HepG2 (cell line): ENCODE measurements at regions not wholly inside any gene's neighbourhood (a gene's known extent, or its start where the extent isn't known, plus 50 kb on each side); places are given as distances from the start of the nearest gene placed in this dataset.

Experiments used
- ATAC-seq: fragments of 200-7000 bp; cut with Tn5 transposase; 3 replicates; pipeline ENCODE4 v1.9.1; 2020; ENCODE audit warnings: mild to moderate bottlenecking, moderate library complexity
- BruUV-seq: library from RNA; stranded (reverse); fragments of 400-500 nt; replicated peaks from 2 replicates; lab custom pipeline; 2021; lab: Mats Ljungman, UMichigan
- CTCF ChIA-PET: fragments of 300-600 bp; formaldehyde crosslinking; extraction: SDS; loops from one replicate; lab custom pipeline; 2021; ENCODE audit warnings: low total read pairs, inconsistent platforms, low intra/inter-chr PET ratio; lab: Yijun Ruan, JAX
- POLR2A ChIA-PET: fragments of 350-600 bp; sonication (Branson Sonifier 250); formaldehyde crosslinking; loops from one replicate; lab custom pipeline; 2020; ENCODE audit warnings: antibody characterized with exemption, inconsistent platforms; lab: Yijun Ruan, JAX
- DNase-seq: peaks from one replicate; pipeline ENCODE4 v3.0.0-alpha.2; 2015; ENCODE audit warnings: low spot score
- FAIRE-seq: peaks from 3 replicates; lab custom pipeline; 2011; peaks lifted over from hg19 to GRCh38; lab: Jason Lieb, UNC
- H2AFZ ChIP-seq: one replicate; pipeline ENCODE4 v1.6.1; 2011; ENCODE audit warnings: low read length, inconsistent platforms
- H3K27ac ChIP-seq: fragments of 300-600 bp; 3 replicates; pipeline ENCODE4 v1.8.0; 2011; ENCODE audit warnings: mixed run types, mild to moderate bottlenecking, mixed read lengths, low read length, inconsistent platforms; ENCODE audit not compliant: insufficient read depth; ENCODE audit errors: extremely low read length
- H3K27me3 ChIP-seq, 2 experiments: fragments of 200-600 bp in 1 of 2; 2 replicates in 1 of 2; 3 replicates in 1 of 2; pipeline versions ENCODE4 v1.6.0 to v1.8.0; 2011; ENCODE audit warnings: low read length in 2 of 2, mild to moderate bottlenecking in 2 of 2, moderate library complexity in 2 of 2, inconsistent platforms in 1 of 2; ENCODE audit not compliant: insufficient read depth in 2 of 2, control insufficient read depth in 1 of 2
- H3K36me3 ChIP-seq, 2 experiments: fragments of 200-600 bp in 1 of 2; replicated peaks in 1 of 2; 2 replicates in 1 of 2; 3 replicates in 1 of 2; pipeline versions ENCODE4 v1.5.1 to v1.8.0; 2011; ENCODE audit warnings: low read length in 2 of 2, inconsistent platforms in 1 of 2; ENCODE audit not compliant: insufficient read depth in 2 of 2, control insufficient read depth in 1 of 2
- H3K4me1 ChIP-seq: 2 replicates; pipeline ENCODE4 v1.5.1; 2012; ENCODE audit warnings: low read length, inconsistent platforms; ENCODE audit not compliant: insufficient read depth
- H3K4me2 ChIP-seq: 2 replicates; pipeline ENCODE4 v1.6.0; 2011; ENCODE audit warnings: low read depth, low read length, inconsistent platforms
- H3K4me3 ChIP-seq, 3 experiments: fragments of 200-600 bp in 1 of 3; sonication (generic), shearing (Covaris generic) in 1 of 3; replicated peaks in 1 of 3; 2 replicates each; pipeline ENCODE4 v1.5.1; 2011 to 2016; ENCODE audit warnings: low read length in 3 of 3, inconsistent platforms in 2 of 3, low read depth in 2 of 3, mild to moderate bottlenecking in 2 of 3, control low read depth in 1 of 3, mixed read lengths in 1 of 3; ENCODE audit not compliant: insufficient read depth in 1 of 3
- H3K79me2 ChIP-seq: one replicate; pipeline ENCODE4 v1.6.1; 2011; ENCODE audit warnings: low read length, inconsistent platforms; ENCODE audit not compliant: insufficient read depth
- H3K9ac ChIP-seq: 2 replicates; pipeline ENCODE4 v1.6.0; 2011; ENCODE audit warnings: mild to moderate bottlenecking, low read depth, low read length, inconsistent platforms; ENCODE audit not compliant: insufficient read depth
- H3K9me3 ChIP-seq: 2 replicates; pipeline ENCODE4 v1.5.1; 2012; ENCODE audit warnings: mild to moderate bottlenecking, low read length
- H4K20me1 ChIP-seq: 2 replicates; pipeline ENCODE4 v1.6.0; 2011; ENCODE audit warnings: inconsistent platforms, mild to moderate bottlenecking, low read length, moderate library complexity; ENCODE audit not compliant: insufficient read depth
- ASH2L ChIP-seq: fragments of 300-600, 200-600 bp; sonication (generic); IDR thresholded peaks from 2 replicates; pipeline ENCODE4 v1.7.0; 2017; ENCODE audit warnings: low read depth, mild to moderate bottlenecking, moderate library complexity, mixed read lengths, low read length; ENCODE audit not compliant: insufficient read length
- CCAR2 ChIP-seq: fragments of 200-400 bp; formaldehyde crosslinking; optimal IDR thresholded peaks from 2 replicates; pipeline ENCODE3; 2018; ENCODE audit warnings: low read depth, mild to moderate bottlenecking, low read length, moderate library complexity
- CREM ChIP-seq, 2 experiments: sonication (generic) in 1 of 2; formaldehyde crosslinking in 1 of 2; IDR thresholded peaks; 2 replicates each; pipeline versions ENCODE4 v1.4.0 to v1.6.1; 2016 to 2020; ENCODE audit warnings: antibody characterized with exemption in 1 of 2, mild to moderate bottlenecking in 1 of 2, missing genetic modification reagents in 1 of 2
- DR1 ChIP-seq: sonication (generic); formaldehyde crosslinking; IDR thresholded peaks from 2 replicates; pipeline ENCODE4 v1.8.0; 2021; ENCODE audit warnings: mild to moderate bottlenecking, missing genetic modification reagents, inconsistent platforms
- FOXA1 ChIP-seq, 2 experiments: fragments of 450-650 bp in 1 of 2; sonication (generic) in 1 of 2; formaldehyde crosslinking in 1 of 2; IDR thresholded peaks; 2 replicates each; pipeline versions ENCODE4 v1.4.0 to v1.6.1; 2016 to 2020; ENCODE audit warnings: missing genetic modification reagents in 1 of 2
- HDAC6 ChIP-seq: fragments of 200-600 bp; sonication (generic); IDR thresholded peaks from 2 replicates; pipeline ENCODE4 v1.7.0; 2017; ENCODE audit warnings: mild to moderate bottlenecking, antibody characterized with exemption, low read length, low read depth
- HES4 ChIP-seq: sonication (generic); formaldehyde crosslinking; IDR thresholded peaks from 2 replicates; pipeline ENCODE4 v1.9.0; 2021; ENCODE audit warnings: mild to moderate bottlenecking, missing genetic modification reagents, borderline replicate concordance
- NCOR1 ChIP-seq: fragments of 200-600 bp; sonication (generic); IDR thresholded peaks from 2 replicates; pipeline ENCODE4 v1.7.0; 2017; ENCODE audit warnings: antibody characterized with exemption, low read length, borderline replicate concordance
- SIX4 ChIP-seq: sonication (generic); formaldehyde crosslinking; IDR thresholded peaks from 2 replicates; pipeline ENCODE4 v1.4.0; 2020; ENCODE audit warnings: missing genetic modification reagents
- TAF1 ChIP-seq: sonication (generic); formaldehyde crosslinking; IDR thresholded peaks from 2 replicates; pipeline ENCODE4 v1.4.0; 2020; ENCODE audit warnings: missing genetic modification reagents
- ZNF253 ChIP-seq: sonication (generic); formaldehyde crosslinking; IDR thresholded peaks from 2 replicates; pipeline ENCODE4 v1.8.0; 2022; ENCODE audit warnings: mild to moderate bottlenecking, missing genetic modification reagents, borderline replicate concordance
- ZNF329 ChIP-seq: sonication (generic); formaldehyde crosslinking; IDR thresholded peaks from 2 replicates; pipeline ENCODE4 v1.9.0; 2021; ENCODE audit warnings: low read depth, mild to moderate bottlenecking, missing genetic modification reagents
- WGBS: methylation state at CpG from one replicate; pipeline ENCODE4 v1.1.6; 2017; ENCODE audit warnings: low lambda C conversion rate; 5-methylcytosine and 5-hydroxymethylcytosine counted together
- in situ Hi-C: cut with HindIII; loops from 2 replicates; pipeline ENCODE4 v1.10.0; 2017; ENCODE audit warnings: low pct_unique_long_range_greater_than_20kb; ENCODE audit not compliant: extremely low pct_ligation_motif_present
- intact Hi-C: fragments of 100-400 bp; cut with micrococcal nuclease; formaldehyde crosslinking; loops from one replicate; pipeline ENCODE4 v1.10.0; 2022; ENCODE audit not compliant: unreplicated experiment
- TF ChIP-seq, protein P1 (sequence below): sonication (generic); formaldehyde crosslinking; IDR thresholded peaks from 2 replicates; pipeline ENCODE4 v1.9.0; 2021; ENCODE audit warnings: missing genetic modification reagents, mild to moderate bottlenecking, borderline replicate concordance
- TF ChIP-seq, protein P2 (sequence below): IDR thresholded peaks from 2 replicates; pipeline ENCODE4 v1.6.1; 2016

DNA sequence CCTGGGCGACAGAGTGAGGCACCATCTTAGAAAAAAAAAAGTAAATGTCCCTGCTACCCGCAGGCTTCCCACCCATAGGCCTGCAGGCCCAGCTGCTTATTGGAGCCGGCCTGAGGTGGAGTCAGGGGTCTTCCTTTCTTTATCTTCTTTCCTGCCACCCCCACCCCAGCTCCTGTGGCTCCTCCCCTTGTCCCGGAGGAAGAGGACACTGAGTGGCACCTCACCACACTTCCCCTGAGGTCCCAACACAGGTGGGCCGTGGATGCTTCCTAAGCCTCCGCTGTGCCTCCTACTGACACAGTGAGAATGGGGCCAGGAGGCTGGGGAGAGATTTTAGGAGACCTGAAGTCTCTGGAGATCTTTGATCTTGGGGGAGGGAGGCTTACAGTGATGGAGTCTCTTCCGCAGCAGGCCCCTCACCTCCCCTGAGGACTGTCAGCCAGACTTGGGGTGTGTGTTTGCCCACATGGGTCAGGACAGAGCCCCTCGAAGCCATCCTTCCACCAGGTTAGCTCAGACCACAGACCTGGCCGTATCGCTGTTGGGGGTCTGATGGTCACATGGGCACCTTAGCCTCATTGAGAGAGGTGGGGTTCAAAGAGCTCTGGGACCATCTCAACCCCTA lies 135.4 kb upstream of the IER5L start:
- CTCF ChIA-PET, result no interaction called here

More for the DNA sequence above, 135.4 kb upstream of the IER5L start:
- Histone ChIP-seq H2AFZ (no peak overlapping the region), H4K20me1 (no peaks in the 10 kb centered on the region), H3K9ac (no peak overlapping the region)
- intact Hi-C loops, result no loop called here
- DNase-seq, result no peak
- in situ Hi-C loops, result no loop called here
- no peak for TF ChIP-seq CREM (IDR thresholded peaks at IDR 0.05)
- no peak for TF ChIP-seq CREM (CRISPR knock-in tag; IDR thresholded peaks at IDR 0.05)
- no peak for TF ChIP-seq ASH2L
- TF ChIP-seq FOXA1 (IDR thresholded peaks at IDR 0.05), result no peak
- TF ChIP-seq FOXA1 (CRISPR knock-in tag; IDR thresholded peaks at IDR 0.05), result no peak
- no peak for TF ChIP-seq ZNF253 (CRISPR knock-in tag)
- TF ChIP-seq HES4, result no peak
- TF ChIP-seq TAF1 (CRISPR knock-in tag), result no peak
- TF ChIP-seq ZNF329 (CRISPR knock-in tag), result no peak
- TF ChIP-seq NCOR1, result no peak
- TF ChIP-seq SIX4 (CRISPR knock-in tag), result no peak
- no peak for TF ChIP-seq HDAC6
- TF ChIP-seq DR1 (CRISPR knock-in tag), result no peak
- TF ChIP-seq, protein P1, sequence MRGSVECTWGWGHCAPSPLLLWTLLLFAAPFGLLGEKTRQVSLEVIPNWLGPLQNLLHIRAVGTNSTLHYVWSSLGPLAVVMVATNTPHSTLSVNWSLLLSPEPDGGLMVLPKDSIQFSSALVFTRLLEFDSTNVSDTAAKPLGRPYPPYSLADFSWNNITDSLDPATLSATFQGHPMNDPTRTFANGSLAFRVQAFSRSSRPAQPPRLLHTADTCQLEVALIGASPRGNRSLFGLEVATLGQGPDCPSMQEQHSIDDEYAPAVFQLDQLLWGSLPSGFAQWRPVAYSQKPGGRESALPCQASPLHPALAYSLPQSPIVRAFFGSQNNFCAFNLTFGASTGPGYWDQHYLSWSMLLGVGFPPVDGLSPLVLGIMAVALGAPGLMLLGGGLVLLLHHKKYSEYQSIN (CRISPR knock-in tag), result no peak
- TF ChIP-seq CCAR2, result no peak
- TF ChIP-seq, protein P2, sequence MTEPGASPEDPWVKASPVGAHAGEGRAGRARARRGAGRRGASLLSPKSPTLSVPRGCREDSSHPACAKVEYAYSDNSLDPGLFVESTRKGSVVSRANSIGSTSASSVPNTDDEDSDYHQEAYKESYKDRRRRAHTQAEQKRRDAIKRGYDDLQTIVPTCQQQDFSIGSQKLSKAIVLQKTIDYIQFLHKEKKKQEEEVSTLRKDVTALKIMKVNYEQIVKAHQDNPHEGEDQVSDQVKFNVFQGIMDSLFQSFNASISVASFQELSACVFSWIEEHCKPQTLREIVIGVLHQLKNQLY (CRISPR knock-in tag), result no peak
- TF ChIP-seq, all 625 proteins: peak for 0
- Histone ChIP-seq H3K27me3 (peaks cover 0 to 23% of the 10 kb centered on the region in 2 experiments; a peak in 3 of 5 replicates), H3K4me3 (no peak overlapping the region), H3K9me3 (no peaks in the 10 kb centered on the region), H3K4me2 (no peak overlapping the region), H3K27ac (no peak overlapping the region), H3K36me3 (no peaks in the 10 kb centered on the region), H3K79me2 (no peaks in the 10 kb centered on the region), H3K4me1 (peaks cover 52% of the 10 kb centered on the region)
- BruUV-seq, result no TSS peak
- FAIRE-seq (no peak), ATAC-seq (no peak)
- POLR2A ChIA-PET, result no interaction called here
- 45% methylated on average over 5 of the region's 10 CpGs for WGBS
